Esophagus muscularis mucosa (tissue), 4 donors: ENCODE measurements at regions not wholly inside any gene's neighbourhood (a gene's known extent, or its start where the extent isn't known, plus 50 kb on each side); places are given as distances from the start of the nearest gene placed in this dataset.

ENCODE experiments used
- DNase-seq: peaks from one replicate; pipeline ENCODE4 v3.0.0-alpha.2; 2017; ENCODE audit errors: extremely low spot score
- H3K27ac ChIP-seq, 4 donors: fragments of 200-600 bp; sonication (generic); replicated peaks in 1 of 4; 1 replicate in 3 of 4; 2 replicates in 1 of 4; pipeline ENCODE4 v1.5.1; 2016 to 2019; ENCODE audit warnings: mild to moderate bottlenecking in 1 of 4
- H3K27me3 ChIP-seq, 4 donors: fragments of 200-600 bp; sonication (generic); one replicate each; pipeline versions ENCODE4 v1.5.1 to v1.6.0; 2016 to 2019
- H3K36me3 ChIP-seq, 4 donors: fragments of 200-600 bp; sonication (generic); one replicate each; pipeline ENCODE4 v1.5.1; 2016 to 2019
- H3K4me1 ChIP-seq, 4 donors: fragments of 200-600 bp; sonication (generic); one replicate each; pipeline ENCODE4 v1.5.1; 2016 to 2019
- H3K4me3 ChIP-seq, 4 donors: fragments of 200-600 bp; sonication (generic); 1 replicate in 2 of 4; 2 replicates in 2 of 4; pipeline ENCODE4 v1.5.1; 2016 to 2019; ENCODE audit warnings: mild to moderate bottlenecking in 4 of 4, moderate library complexity in 1 of 4
- H3K9me3 ChIP-seq, 4 donors: fragments of 200-600 bp; sonication (generic); 1 replicate in 3 of 4; 2 replicates in 1 of 4; pipeline ENCODE4 v1.5.1; 2016 to 2019
- EP300 ChIP-seq: sonication (generic); formaldehyde crosslinking; IDR thresholded peaks from one replicate; pipeline ENCODE4 v1.6.1; 2017; ENCODE audit warnings: antibody characterized with exemption
- POLR2A ChIP-seq: fragments of 450-650 bp; IDR thresholded peaks from one replicate; pipeline ENCODE4 v1.6.1; 2017; ENCODE audit warnings: antibody characterized with exemption, moderate library complexity, mild to moderate bottlenecking, low read depth
- POLR2AphosphoS5 ChIP-seq, 2 donors: sonication (generic); formaldehyde crosslinking; IDR thresholded peaks; one replicate each; pipeline ENCODE4 v1.6.1; 2017; ENCODE audit warnings: antibody characterized with exemption in 2 of 2
- WGBS: methylation state at CpG from one replicate; pipeline ENCODE4 v1.1.5; 2018; 5-methylcytosine and 5-hydroxymethylcytosine counted together
- intact Hi-C: fragments of 100-400 bp; cut with DNase I; formaldehyde crosslinking; loops from one replicate; pipeline ENCODE4 v1.15.1; 2023
- TF ChIP-seq, protein P1 (sequence below), 3 experiments: fragments of 200-600 bp in 2 of 3; fragments of 450-650 bp in 1 of 3; sonication (generic) in 2 of 3; IDR thresholded peaks; one replicate each; pipeline ENCODE4 v1.5.1; 2017 to 2019; ENCODE audit warnings: antibody characterized with exemption in 3 of 3, mild to moderate bottlenecking in 2 of 3, moderate library complexity in 1 of 3

DNA sequence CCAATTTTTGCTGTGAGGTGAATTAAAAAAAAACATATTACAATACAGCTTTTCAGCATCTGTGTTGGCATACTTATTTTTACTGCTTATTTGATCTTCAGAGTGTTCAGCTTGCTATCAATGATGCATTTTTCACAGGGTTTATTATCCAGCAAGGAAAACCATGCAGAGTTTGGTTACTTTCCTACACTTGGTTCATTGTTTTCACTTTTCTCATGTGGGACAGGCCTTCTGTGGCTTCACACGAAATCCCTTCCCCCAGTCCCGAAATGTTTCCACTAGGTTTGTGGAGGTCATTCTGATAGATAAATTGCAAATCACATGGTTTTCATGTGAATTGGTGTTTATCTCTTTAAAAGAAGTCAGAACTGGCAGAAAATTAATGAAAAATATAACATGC lies 205.8 kb downstream of the SPCS3 start:
- Histone ChIP-seq H3K27me3 (no peaks in the 10 kb centered on the region), H3K4me1 (no peaks in the 10 kb centered on the region), H3K4me3 (no peak overlapping the region), H3K36me3 (no peaks in the 10 kb centered on the region), H3K9me3 (no peaks in the 10 kb centered on the region), H3K27ac (no peak overlapping the region)
- 75% methylated on average over 2 of the region's 2 CpGs for WGBS
- no peak for DNase-seq
- TF ChIP-seq, protein P1, sequence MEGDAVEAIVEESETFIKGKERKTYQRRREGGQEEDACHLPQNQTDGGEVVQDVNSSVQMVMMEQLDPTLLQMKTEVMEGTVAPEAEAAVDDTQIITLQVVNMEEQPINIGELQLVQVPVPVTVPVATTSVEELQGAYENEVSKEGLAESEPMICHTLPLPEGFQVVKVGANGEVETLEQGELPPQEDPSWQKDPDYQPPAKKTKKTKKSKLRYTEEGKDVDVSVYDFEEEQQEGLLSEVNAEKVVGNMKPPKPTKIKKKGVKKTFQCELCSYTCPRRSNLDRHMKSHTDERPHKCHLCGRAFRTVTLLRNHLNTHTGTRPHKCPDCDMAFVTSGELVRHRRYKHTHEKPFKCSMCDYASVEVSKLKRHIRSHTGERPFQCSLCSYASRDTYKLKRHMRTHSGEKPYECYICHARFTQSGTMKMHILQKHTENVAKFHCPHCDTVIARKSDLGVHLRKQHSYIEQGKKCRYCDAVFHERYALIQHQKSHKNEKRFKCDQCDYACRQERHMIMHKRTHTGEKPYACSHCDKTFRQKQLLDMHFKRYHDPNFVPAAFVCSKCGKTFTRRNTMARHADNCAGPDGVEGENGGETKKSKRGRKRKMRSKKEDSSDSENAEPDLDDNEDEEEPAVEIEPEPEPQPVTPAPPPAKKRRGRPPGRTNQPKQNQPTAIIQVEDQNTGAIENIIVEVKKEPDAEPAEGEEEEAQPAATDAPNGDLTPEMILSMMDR (IDR thresholded peaks at IDR 0.05) = no peak
- no peak for TF ChIP-seq POLR2A
- TF ChIP-seq POLR2AphosphoS5 (IDR thresholded peaks at IDR 0.05) = no peak
- no peak for TF ChIP-seq EP300
- intact Hi-C loops = no loop called here

DNA sequence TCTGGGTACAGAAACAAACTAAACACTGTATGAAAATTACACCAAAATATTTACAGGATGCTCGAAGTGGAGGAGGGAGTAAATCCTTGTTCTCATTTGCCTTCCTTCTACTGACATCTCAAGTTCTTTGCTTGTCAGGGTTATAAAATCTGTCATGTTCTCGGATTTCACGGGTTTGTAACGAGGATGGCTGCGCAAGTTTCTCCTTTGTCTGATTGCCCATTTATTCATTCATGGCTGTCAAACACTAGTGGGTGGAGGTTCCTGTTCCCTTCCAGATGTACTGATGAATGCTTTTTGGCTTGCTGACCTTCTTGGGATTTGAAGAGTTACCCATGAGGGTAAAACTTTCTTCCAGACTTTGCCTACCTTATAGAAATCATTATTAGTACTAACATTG lies 206.9 kb downstream of the SPCS3 start:
- Histone ChIP-seq H3K27me3 (no peaks in the 10 kb centered on the region), H3K4me1 (no peaks in the 10 kb centered on the region), H3K36me3 (no peaks in the 10 kb centered on the region), H3K27ac (no peak overlapping the region), H3K4me3 (no peak overlapping the region), H3K9me3 (no peaks in the 10 kb centered on the region)
- WGBS = 52% methylated on average over 5 of the region's 5 CpGs
- no peak for TF ChIP-seq POLR2AphosphoS5 (IDR thresholded peaks at IDR 0.05)
- TF ChIP-seq, protein P1 (IDR thresholded peaks at IDR 0.05) = no peak
- TF ChIP-seq POLR2A = no peak
- TF ChIP-seq EP300 = no peak
- no peak for DNase-seq
- intact Hi-C loops = no loop called here

DNA sequence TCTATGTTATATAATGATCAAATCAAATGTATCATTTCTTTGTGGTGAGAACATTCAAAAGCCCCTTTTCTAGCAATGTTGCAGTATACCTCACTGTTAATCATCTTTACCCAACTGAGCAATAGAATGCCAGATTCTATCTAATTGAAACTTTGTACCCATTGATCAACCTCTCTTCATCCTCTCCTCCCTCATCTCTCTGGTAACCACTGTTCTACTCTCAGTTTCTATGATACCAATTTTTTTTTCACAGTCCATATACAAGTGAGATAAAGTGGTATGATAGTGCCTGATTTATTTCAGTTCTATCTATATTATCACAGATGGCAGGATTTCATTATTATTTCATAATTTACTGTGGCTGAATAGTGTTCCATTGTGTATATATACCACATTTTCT lies 209.8 kb downstream of the SPCS3 start:
- no peaks in the 10 kb centered on the region for H3K4me1 ChIP-seq
- H3K4me3 ChIP-seq = no peak overlapping the region
- no peaks in the 10 kb centered on the region for H3K9me3 ChIP-seq
- no peak overlapping the region for H3K27ac ChIP-seq
- H3K36me3 ChIP-seq = no peaks in the 10 kb centered on the region
- DNase-seq = no peak
- intact Hi-C loops = no loop called here
- H3K27me3 ChIP-seq = no peaks in the 10 kb centered on the region
- TF ChIP-seq POLR2AphosphoS5 (IDR thresholded peaks at IDR 0.05) (no peak), POLR2A (no peak), EP300 (no peak)
- TF ChIP-seq, protein P1 (IDR thresholded peaks at IDR 0.05) = no peak

DNA sequence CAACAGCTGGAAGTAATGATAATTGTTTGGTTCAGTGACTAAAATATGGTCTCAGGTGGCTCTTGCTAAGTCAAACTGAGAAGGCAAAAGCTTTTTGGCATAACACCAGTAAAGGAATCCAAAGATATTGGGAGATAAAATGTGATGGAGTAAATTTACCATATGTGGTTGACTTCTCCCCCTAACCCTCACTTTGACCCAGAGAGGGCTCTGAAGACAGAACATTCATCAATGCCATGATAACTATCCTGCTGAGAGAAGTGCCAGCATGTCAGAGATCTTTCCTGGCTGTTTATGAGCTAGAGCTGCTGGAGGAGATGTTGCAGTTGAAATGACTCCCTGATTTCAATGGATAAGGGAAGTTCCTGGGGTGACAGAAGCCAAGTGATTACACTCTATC lies 213.4 kb downstream of the SPCS3 start:
- Histone ChIP-seq H3K4me1 (peaks cover 0 to 5% (median 5%) of the 10 kb centered on the region in 4 donors), H3K9me3 (no peaks in the 10 kb centered on the region), H3K27ac (no peak overlapping the region), H3K27me3 (no peaks in the 10 kb centered on the region), H3K36me3 (no peaks in the 10 kb centered on the region), H3K4me3 (no peak overlapping the region)
- DNase-seq = no peak
- TF ChIP-seq POLR2A (no peak), EP300 (no peak), POLR2AphosphoS5 (IDR thresholded peaks at IDR 0.05) (no peak)
- TF ChIP-seq, protein P1 (IDR thresholded peaks at IDR 0.05) = no peak
- intact Hi-C loops = no loop called here

DNA sequence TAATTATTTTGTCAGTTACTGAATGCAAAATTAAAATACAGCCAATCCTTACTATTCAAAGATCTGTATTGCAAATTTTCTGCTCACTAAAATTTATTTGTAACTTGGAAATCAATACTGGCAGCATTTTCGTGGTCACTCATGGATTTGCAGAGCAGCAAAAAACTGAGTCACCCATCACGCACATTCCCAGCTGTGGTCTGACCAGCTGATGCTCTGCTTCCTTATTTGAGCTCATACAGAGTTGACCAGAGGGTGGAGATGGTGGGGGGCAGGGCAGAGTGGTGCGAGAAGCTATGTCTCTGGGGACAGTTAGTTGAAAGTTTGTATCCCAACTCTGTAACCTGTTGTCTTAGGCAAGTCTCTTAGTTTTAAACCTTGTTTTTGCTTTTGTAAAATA lies 214.8 kb downstream of the SPCS3 start:
- H3K9me3 ChIP-seq = no peaks in the 10 kb centered on the region
- H3K27me3 ChIP-seq = no peaks in the 10 kb centered on the region
- TF ChIP-seq EP300 = no peak
- 61% methylated on average over 3 of the region's 3 CpGs for WGBS
- H3K4me3 ChIP-seq = no peak overlapping the region
- peaks cover 0 to 12% (median 10%) of the 10 kb centered on the region in 4 donors for H3K4me1 ChIP-seq
- intact Hi-C loops = no loop called here
- H3K36me3 ChIP-seq = no peaks in the 10 kb centered on the region
- DNase-seq = no peak
- no peak overlapping the region for H3K27ac ChIP-seq
